GM13977 (cell line): ENCODE measurements at regions not wholly inside any gene's neighbourhood (a gene's known extent, or its start where the extent isn't known, plus 50 kb on each side); places are given as distances from the start of the nearest gene placed in this dataset.

Source experiments
- DNase-seq: peaks from one replicate; pipeline ENCODE4 v3.0.0; 2012; ENCODE audit warnings: low spot score
- in situ Hi-C: fragments of 300-500 bp; cut with MboI; formaldehyde crosslinking; loops from one replicate; pipeline ENCODE4 v1.12.0; 2022; ENCODE audit warnings: low sequenced_read_pairs, low pct_unique_long_range_greater_than_20kb, mixed read lengths, inconsistent platforms; ENCODE audit not compliant: unreplicated experiment
- TF ChIP-seq, protein P1 (sequence below): IDR thresholded peaks from 2 replicates; pipeline ENCODE4 v1.5.1; 2012; ENCODE audit warnings: mild to moderate bottlenecking, control low read depth; ENCODE audit not compliant: insufficient read depth; ENCODE audit errors: extremely low read depth, missing control alignments

DNA sequence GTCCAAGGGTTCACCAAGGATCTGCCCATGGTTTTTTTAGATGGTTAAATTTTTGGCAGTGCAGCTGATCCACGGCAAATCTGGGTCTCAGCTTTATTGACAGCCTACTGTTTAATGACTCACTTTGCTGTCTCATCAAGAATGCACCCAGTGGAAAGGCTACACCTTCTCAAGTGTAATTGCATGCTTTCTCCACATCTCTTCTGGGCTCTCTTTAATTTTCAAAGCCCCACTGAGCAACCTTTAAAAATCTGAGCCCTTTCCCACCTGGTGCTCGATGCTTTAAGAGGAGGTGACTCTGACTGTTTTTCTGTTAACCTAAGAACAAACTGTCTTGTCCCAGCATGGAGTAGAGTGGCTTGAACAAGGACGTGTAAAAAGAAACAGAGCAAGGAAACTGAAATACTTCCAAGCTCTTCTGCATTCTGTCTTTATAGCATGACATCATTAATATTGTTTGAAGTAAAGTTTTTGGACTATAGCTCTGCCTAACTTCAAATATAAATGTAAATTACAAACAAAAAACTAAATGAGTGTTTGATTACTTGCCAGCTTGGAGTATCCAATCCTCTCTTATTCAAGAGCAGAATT lies 214.2 kb upstream of the KRR1 start:
- in situ Hi-C loops = no loop called here
- no peak for DNase-seq
- TF ChIP-seq, protein P1, sequence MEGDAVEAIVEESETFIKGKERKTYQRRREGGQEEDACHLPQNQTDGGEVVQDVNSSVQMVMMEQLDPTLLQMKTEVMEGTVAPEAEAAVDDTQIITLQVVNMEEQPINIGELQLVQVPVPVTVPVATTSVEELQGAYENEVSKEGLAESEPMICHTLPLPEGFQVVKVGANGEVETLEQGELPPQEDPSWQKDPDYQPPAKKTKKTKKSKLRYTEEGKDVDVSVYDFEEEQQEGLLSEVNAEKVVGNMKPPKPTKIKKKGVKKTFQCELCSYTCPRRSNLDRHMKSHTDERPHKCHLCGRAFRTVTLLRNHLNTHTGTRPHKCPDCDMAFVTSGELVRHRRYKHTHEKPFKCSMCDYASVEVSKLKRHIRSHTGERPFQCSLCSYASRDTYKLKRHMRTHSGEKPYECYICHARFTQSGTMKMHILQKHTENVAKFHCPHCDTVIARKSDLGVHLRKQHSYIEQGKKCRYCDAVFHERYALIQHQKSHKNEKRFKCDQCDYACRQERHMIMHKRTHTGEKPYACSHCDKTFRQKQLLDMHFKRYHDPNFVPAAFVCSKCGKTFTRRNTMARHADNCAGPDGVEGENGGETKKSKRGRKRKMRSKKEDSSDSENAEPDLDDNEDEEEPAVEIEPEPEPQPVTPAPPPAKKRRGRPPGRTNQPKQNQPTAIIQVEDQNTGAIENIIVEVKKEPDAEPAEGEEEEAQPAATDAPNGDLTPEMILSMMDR = no peak

DNA sequence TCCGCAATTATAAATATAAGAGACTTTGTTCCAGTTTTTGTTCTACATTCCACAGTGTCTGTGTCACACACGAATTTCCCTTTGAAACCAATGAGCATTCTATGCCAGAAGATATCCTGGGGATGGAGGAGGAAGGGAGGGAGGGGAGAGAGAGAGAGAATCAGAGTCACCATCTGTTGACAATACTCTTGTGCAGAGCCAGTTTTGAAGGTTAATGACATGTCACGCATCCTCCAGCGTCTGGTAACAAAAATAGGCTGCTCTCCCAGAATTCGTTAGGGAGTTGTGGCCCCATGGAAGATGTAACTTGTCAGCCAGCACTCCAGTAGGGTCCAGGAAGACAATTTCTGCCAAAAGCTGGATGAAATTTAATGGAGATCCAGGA lies 213.5 kb upstream of the KRR1 start:
- TF ChIP-seq, protein P1 = no peak
- in situ Hi-C loops = no loop called here
- DNase-seq = no peak

DNA sequence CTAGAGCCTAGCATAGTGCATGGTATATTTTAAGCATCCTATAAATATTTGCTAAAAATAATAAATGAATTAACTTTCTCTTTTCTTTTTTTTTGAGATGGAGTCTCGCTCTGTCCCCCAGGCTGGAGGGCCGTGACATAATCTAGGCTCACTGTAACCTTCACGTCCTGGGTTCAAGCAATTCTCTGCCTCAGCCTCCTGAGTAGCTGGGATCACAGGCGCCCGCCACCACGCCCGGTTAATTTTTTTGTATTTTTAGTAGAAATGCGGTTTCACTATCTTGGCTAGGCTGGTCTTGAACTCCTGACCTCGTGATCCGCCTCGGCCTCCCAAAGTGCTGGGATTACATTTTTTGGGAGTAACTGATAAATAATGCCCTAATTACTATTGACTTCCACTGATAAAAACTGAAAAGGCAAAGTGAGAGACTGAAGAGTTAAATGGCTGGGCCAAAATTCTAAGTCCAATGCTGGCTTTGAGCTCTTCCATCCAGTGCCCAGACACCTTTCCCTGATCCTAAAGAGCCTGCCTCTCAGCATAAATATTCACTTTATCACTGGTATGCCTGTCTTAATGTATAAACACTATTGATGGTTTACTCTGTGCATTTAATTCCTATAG lies 213.0 kb upstream of the KRR1 start:
- in situ Hi-C loops = no loop called here
- TF ChIP-seq, protein P1 = no peak
- no peak for DNase-seq

DNA sequence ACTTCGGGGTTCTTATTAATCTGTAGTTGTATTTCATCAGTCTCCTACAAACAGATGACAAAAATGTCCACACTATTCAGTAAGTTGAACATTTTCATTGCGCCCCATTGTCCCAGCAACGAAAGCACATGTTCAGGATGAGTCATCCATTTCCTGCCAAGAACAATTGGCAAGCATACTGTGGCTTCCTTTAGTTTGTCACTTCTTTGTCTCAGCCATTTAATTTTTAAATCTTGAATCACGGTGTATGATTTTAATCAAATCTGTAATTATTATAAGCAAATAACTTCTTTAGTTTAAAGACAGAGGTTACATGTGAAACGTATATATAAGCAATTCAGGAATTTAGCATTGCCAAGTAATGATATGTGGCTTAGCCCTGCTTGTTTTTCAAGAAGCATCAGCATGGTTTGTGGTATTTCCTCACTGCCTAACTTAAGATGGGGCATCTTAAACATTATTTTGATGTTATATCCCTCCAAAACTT lies 211.3 kb upstream of the KRR1 start:
- TF ChIP-seq, protein P1 = no peak
- in situ Hi-C loops = no loop called here
- DNase-seq = peak; percentile 17

GRCh38 chr12:75721796-75722195 lies 210.4 kb upstream of the KRR1 start:
- TF ChIP-seq, protein P1 = no peak
- DNase-seq = no peak
- in situ Hi-C loops = no loop called here

DNA sequence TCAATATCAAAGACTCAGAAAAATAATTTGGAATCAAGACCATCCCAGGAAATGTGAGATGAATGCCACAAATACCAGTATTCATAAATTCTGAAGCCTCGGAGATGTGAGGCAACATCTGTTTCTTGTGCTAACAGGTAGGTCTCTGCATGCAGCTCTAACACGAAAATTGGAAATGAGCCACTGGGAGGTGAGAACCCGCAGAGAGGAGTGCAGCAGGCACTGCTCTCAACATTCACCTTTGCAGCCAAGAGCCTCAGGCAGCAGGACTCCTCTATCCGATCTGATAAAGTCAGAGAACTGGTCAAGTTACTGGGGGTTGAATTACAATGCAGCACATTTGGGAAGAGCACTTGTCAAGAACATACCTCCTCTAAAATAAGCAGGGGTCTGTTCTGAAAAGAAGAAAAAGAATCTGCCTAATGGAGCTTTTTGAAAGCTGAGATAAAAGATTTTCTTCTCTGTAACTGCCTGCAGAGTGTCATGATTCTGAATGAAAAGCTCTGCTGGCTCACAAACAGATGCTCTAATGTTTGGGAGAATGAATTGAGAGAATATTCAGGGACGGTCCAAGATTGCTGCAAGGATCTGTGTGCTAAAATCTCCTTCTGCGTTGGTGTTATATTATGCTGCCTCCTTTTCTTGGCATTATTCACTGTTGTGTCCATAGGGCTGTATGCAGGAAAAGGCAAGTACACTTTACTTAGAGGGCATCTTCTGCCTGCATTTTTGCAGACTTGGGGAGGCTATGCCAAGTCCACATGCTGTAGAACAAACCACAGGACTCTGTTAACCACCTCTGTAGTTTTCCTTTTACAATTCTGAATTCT lies 209.6 kb upstream of the KRR1 start:
- TF ChIP-seq, protein P1 = no peak
- in situ Hi-C loops = no loop called here
- DNase-seq = no peak
